ENCODE measurements at regions not wholly inside any gene's neighbourhood (a gene's known extent, or its start where the extent isn't known, plus 50 kb on each side); places are given as distances from the start of the nearest gene placed in this dataset.
"Not testable (repeated sequence)": the region's sequence is repeated elsewhere in the genome, so short reads cannot be mapped to it uniquely, and the experiment has no call there.

- DNase-seq (ENCODE audit: low read depth): no peak
These were observed 573.4 kb upstream of the RAG2 start for GRCh38 chr11:37171451-37171850.

GRCh38 chr11:37170311-37170710 is 572.3 kb upstream of the RAG2 start:
- DNase-seq (ENCODE audit: low read depth): no peak

- not testable (repeated sequence) for DNase-seq (ENCODE audit: low read depth)
These were observed 547.4 kb upstream of the RAG2 start for GRCh38 chr11:37145434-37145833.

GRCh38 chr11:37142591-37142990 is 544.6 kb upstream of the RAG2 start:
- no peak for DNase-seq (ENCODE audit: low read depth)

DNA sequence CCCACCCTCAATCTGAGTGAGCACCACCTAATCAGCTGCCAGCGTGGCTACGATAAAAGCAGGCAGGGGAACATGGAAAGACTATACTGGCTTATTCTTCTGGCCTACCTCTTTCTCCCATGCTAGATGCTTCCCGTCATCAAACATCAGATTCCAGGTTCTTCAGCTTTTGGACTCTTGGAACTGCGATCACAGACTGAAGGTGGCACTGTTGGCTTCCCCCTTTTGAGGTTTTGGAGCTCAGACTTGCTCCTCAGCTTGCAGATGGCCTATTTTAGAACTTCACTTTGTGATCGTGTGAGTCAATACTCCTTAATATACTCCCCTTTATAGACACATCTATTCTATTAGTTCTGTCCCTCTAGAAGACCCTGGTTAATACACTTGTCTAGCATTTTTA is 543.7 kb upstream of the RAG2 start:
- DNase-seq (ENCODE audit: low read depth): no peak

DNA sequence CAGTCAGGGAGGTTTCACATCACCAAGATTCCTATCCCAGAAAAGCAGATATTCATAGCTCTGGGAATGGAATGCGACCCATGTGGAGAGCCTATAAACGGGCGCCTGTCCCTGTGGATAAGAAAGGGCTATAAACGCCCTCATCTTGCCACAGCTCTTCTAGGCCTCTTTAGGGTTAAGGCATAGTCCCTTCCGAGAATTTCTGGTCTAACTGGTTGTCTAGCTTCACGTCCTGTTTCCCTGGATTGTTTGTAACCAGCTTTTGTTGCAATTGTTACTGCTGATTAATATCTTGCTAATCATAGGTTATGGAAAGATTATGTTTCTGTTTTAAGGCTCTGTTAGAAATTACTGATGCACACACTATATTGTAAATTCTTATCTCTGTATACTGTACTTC is 537.6 kb upstream of the RAG2 start:
- DNase-seq (ENCODE audit: low read depth): not testable (repeated sequence)

- no peak for DNase-seq (ENCODE audit: low read depth)
These were observed 536.6 kb upstream of the RAG2 start for GRCh38 chr11:37134637-37135036.

GRCh38 chr11:37124384-37124783 is 526.3 kb upstream of the RAG2 start:
- no peak for DNase-seq (ENCODE audit: low read depth)

GRCh38 chr11:37115963-37116362 is 517.9 kb upstream of the RAG2 start:
- no peak for DNase-seq (ENCODE audit: low read depth)

DNA sequence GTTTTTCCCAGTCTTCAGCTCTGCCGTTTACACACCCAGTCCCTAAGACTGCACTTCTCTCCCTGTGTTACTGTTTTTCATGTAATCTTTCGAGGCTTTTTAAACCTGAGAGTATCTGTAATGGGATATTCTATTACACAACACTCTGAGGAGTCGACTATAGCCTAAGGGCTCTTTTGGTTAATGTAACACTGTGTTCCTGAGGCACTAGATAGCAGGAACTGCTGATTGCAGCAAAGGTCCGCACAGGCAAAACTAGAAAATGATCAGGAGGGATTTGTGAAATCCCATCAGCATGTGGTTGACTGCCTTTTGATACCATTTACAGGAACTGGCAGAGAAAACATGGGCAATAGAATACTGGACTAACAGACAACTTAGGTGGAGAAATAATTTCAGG is 512.3 kb upstream of the RAG2 start:
- DNase-seq (ENCODE audit: low read depth): no peak

DNA sequence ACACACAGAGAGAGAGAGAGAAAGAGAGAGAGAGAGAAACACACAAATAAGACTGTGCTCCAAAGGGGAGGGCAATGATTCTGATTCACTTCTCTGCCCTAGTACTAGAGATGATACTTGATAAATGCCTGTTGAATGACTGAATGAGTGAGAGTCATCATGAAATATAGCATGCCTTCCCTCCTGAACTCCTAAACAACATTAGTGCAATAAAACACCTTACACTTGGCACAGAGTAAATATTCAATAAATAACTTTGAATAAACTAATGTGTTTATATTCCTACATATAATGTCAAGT is 511.2 kb upstream of the RAG2 start:
- no peak for DNase-seq (ENCODE audit: low read depth)

- DNase-seq (ENCODE audit: low read depth): no peak
These were observed 510.6 kb upstream of the RAG2 start for GRCh38 chr11:37108436-37109285.

DNA sequence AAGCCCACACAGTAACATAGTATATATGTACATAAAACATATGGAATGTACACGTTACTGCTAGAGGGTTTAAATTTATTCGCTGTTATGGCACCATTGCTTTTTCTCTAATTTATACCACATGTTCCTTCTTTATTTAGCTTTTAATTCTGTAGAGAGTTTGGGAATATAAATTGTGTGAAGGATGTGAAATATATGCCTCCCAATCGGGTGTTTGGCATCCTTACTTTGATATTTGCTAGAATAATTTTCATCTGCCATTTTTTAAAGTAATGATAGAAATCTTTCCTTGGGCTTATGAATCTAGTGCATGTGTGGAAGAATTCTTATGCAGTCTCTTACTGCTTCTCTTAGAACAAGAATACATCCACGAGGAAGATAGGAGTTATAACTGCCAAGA is 509.8 kb upstream of the RAG2 start:
- no peak for DNase-seq (ENCODE audit: low read depth)

GRCh38 chr11:37107415-37107814 is 509.4 kb upstream of the RAG2 start:
- DNase-seq (ENCODE audit: low read depth): no peak

DNA sequence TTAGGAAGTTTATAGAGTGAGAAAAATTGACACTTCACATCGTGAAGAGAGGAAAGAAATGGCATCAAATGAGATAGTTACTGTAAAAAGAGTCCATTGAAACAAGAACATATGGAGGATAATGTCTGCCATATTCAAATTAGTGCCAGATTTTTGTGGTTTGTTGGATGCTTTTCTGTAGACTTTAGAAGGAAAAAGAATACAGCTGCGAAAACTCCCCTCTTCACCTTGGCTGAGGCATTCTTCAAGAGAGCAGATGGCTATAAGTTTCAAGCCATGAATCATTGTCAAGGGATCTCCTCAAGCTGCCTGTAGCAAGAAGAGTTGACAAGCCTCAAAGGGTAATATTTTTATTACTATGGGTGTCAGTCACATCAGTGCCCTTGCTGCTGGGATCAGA is 507.4 kb upstream of the RAG2 start:
- DNase-seq (ENCODE audit: low read depth): no peak

GRCh38 chr11:37104380-37104779 is 506.3 kb upstream of the RAG2 start:
- no peak for DNase-seq (ENCODE audit: low read depth)

- no peak for DNase-seq (ENCODE audit: low read depth)
These were observed 502.0 kb upstream of the RAG2 start for GRCh38 chr11:37100008-37100407.

DNA sequence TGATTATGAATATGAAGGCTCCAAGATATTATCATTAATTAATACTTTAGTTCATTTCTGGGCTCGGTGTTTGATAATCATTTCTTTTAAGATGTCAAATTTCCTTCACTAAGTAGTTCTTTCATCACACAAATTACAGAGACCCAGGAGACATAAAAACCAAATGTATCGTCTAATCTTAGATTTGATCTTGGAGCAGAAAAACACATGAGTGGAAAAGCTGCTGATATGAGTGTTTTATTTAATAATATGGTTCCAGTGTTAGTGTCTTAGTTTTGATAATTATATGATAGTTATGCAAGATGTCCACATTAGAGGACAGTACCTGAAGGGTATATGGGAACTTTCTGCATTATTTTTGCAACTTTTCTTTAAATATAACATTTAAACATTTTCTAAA is 494.5 kb upstream of the RAG2 start:
- no peak for DNase-seq (ENCODE audit: low read depth)

- DNase-seq (ENCODE audit: low read depth): no peak
These were observed 491.4 kb upstream of the RAG2 start for GRCh38 chr11:37089439-37089838.

DNA sequence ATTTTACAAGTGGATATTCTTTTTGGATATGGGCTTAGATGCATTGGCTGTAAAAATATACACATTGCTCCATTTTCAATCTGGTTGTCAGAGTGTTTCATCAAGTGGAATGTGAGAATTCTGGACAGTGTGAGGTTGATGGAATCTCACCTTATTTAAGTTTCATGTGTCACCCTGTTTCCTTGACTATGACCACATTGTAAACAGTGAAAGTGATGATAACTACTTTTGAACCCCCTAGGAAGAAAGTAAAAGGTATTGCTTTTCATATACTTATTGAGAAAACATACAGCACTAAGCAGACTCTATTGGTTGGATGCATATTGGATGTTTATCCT is 490.5 kb upstream of the RAG2 start:
- DNase-seq (ENCODE audit: low read depth): no peak

DNA sequence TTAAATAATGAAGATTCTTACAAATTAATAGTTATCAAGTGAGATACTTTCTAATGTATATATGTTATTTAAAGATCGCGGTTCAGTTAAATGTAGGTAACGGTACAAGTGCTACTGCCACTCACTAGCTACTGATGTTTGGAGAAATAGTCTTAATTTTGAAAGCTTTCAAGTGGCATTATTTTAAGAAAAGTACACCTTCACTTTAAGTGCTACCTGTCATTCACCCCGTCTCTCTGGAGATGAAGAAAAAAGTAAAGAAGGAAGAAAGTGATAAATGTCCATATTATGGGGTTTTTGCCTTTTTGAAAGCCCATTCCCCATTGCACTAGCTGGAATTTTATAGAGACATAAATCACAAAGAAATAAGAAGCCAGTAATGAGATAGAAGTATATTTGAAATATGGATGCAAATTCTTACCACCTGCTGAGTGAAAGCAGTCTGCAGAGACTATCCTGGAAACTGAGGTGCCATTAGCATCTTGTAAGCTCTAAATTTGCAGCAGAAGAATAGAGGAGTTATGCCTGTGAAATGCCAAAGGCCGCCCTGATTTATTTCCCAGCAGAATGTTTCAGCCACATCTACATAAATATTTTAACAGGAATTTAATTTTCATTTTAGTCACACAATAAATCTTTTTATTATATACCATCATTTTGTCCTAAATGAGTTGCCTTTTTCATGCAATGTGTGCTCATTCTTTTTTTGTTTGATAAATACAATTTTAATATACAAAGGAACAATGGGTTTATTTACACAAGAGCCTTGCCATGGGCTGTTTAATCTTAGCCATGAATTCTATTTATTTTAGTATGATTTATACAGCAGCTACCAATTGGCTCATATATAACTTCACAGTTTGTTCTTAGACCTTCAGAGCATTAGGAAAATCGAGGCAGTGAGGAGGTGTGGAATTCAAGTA is 489.9 kb upstream of the RAG2 start:
- no peak for DNase-seq (ENCODE audit: low read depth)

- DNase-seq (ENCODE audit: low read depth): no peak
These were observed 480.5 kb upstream of the RAG2 start for GRCh38 chr11:37078521-37078920.

DNA sequence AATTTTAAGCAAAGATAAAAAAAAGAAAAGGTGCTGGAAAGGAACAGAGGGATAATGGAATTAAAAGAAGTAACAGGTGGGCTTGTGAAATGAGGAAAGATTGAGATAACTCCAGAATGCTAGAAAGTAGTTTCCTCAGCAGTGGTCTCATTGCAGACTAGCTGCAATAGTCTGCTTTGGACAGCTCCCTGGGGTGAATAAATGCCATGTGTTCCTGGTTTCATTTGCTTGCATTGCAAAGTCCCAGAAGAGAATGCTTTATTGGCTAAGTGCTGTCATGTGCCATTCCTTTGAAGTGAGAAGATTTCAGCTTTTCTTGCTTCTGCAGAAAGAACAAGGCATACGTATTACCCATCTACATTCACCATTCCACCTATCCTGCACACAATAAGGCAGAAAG is 478.8 kb upstream of the RAG2 start:
- no peak for DNase-seq (ENCODE audit: low read depth)

Measured in T-helper 22 cell (primary cell).